ENCODE measurements at regions not wholly inside any gene's neighbourhood (a gene's known extent, or its start where the extent isn't known, plus 50 kb on each side); places are given as distances from the start of the nearest gene placed in this dataset.
"Not testable (repeated sequence)": the region's sequence is repeated elsewhere in the genome, so short reads cannot be mapped to it uniquely, and the experiment has no call there.

DNA sequence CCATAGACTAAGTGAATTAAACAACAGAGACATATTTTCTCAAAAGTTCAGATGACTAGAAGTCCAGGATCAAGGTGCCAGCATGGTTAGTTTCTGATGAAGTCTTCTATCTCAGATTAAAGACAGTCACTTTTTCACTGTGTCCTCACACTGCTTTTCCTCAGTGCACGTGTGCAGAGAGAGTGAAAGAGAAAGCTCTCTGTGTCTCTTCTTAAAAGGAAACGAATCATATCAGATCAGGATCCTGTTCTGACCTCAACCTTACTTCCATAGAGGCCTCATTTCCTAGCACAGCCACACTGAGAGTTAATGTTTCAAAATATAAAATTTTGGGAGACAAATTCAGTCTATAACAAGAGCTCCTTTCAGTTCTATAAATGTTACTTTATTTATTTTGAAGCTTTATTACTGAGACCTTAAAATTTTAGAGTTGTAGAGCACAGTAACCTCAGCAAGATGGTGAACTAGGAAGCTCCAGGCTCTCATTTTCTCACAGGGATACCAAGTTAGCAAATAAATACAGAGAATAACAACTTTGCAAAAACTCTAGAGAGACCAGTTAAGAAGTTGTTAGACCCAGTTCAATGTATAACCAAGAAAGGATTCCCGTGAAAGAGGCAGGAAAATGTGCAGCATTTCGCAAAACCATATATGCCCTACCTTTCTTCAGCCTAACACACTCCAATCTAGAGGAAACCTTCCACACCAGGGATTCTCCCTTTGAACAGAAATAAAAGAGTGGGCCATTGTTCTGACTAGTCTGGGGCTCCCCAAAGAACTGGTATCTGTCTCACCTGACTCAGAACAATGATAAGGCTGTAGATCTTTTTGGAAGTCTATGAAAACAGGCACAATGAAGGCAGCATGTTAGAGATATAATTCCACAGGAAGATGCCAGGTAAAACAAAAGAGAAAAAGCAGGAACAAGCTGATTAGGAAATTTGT lies 372.2 kb downstream of the MRPL39 start:
- Mint-ChIP-seq H3K27me3 (no peaks in the 10 kb centered on the region), H3K4me3 (no peak overlapping the region), H3K27ac (no peak overlapping the region), H3K9me3 (peaks cover 42% of the 10 kb centered on the region), H3K4me1 (ENCODE audit: low read depth) (no peaks in the 10 kb centered on the region), H3K36me3 (ENCODE audit: low read depth) (no peaks in the 10 kb centered on the region)
- intact Hi-C loops (cut with micrococcal nuclease), result no loop called here

DNA sequence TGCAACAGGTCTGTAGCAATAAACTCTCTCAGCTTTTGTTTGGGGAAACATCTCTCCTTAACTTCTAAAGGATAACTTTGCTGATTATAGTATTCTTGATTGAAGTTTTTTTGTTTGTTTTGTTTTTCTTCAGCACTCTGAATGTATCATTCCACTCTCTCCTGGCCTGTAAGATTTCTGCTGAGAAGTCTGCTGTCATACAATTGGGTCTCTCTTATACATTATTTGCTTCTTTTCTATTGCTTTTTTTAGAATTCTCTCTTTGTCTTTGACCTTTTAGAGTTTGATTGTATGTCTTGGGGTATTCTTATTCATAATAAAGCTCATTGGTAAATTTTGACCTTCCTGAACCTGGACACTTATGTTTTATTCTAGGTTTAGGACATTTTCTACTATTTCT lies 386.3 kb downstream of the MRPL39 start:
- Mint-ChIP-seq H3K4me3 (no peak overlapping the region), H3K9me3 (peaks cover 38% of the 10 kb centered on the region), H3K36me3 (ENCODE audit: low read depth) (no peaks in the 10 kb centered on the region), H3K27me3 (no peaks in the 10 kb centered on the region), H3K4me1 (ENCODE audit: low read depth) (no peaks in the 10 kb centered on the region), H3K27ac (no peak overlapping the region)
- intact Hi-C loops (cut with micrococcal nuclease), result no loop called here

DNA sequence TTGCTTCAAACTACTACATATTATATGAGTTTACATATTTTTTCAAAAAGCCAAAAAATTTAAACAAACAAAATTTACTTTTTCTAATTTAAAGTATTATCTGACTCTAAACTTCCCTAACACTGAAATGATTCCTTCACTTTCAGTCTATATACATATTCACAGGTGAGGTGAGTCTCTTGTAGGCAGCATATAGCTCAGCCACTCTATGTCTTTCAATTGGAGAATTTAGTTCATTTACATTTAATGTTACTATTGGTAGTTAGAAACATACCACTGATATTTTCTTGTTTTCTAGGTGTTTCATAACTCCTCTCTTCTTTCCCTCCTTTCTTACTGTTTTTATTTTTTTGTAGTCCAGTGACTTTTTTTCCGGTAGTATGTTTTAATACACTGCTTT lies 387.1 kb downstream of the MRPL39 start:
- Mint-ChIP-seq H3K27me3 (no peaks in the 10 kb centered on the region), H3K4me3 (no peak overlapping the region), H3K4me1 (ENCODE audit: low read depth) (no peaks in the 10 kb centered on the region), H3K9me3 (peaks cover 38% of the 10 kb centered on the region), H3K27ac (no peak overlapping the region), H3K36me3 (ENCODE audit: low read depth) (no peaks in the 10 kb centered on the region)
- intact Hi-C loops (cut with micrococcal nuclease), result no loop called here

DNA sequence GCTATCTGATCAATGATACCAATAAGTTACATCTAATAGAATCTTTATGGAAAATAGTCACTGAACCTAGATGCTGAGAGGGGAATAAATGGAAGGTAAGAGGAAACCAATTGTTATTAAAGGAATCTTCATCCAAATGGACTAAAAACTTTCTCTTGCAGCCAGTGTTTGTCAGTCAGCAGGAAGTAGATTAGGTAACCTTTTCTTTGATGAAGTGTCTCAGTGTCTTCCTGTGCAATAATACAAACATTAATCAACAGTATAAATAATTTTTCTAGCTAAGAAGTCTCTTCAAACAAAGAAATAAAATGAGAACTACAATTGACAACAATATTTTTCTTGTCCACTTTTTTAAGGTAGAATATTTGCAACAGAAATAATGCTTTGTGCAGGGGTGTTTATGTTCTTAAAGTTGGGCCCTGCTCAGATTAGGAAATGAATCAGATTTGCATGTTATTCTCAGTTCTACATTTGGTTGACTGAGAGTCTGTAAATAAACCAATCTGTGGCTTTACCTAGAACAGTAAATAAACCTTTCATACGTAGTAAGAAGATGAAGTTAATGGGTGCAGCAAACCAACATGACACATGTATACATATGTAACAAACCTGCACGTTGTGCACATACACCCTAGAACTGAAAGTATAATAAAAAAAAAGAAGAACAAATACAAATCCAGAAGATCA lies 391.4 kb downstream of the MRPL39 start:
- intact Hi-C loops (cut with micrococcal nuclease), result no loop called here
- Mint-ChIP-seq H3K4me1 (ENCODE audit: low read depth) (no peaks in the 10 kb centered on the region), H3K4me3 (no peak overlapping the region), H3K27me3 (no peaks in the 10 kb centered on the region), H3K27ac (no peak overlapping the region), H3K9me3 (peaks cover 28% of the 10 kb centered on the region), H3K36me3 (ENCODE audit: low read depth) (no peaks in the 10 kb centered on the region)

DNA sequence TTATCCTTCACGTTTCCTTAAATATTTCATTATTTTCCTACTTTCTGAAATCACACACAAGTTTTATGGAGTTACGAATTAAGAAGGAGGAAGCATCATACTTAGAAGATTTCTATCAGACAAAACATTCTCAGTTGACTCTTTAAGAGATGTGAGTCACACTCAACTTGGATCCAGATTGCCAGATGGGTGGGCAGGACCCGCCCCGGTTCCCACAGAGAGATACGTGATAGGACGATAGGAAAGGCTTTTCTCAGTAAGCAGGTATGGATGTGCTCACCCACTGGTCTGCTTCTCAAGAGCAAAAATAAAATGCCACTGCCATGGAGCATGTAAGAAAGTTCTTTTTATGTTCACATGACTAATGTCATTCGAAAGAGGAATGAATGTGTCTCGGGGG lies 392.6 kb downstream of the MRPL39 start:
- intact Hi-C loops (cut with micrococcal nuclease), result no loop called here
- H3K4me1 Mint-ChIP-seq (ENCODE audit: low read depth), result no peaks in the 10 kb centered on the region
- H3K27me3 Mint-ChIP-seq, result no peaks in the 10 kb centered on the region
- no peak overlapping the region for H3K4me3 Mint-ChIP-seq
- H3K36me3 Mint-ChIP-seq (ENCODE audit: low read depth), result no peaks in the 10 kb centered on the region
- peaks cover 16% of the 10 kb centered on the region for H3K9me3 Mint-ChIP-seq
- no peak overlapping the region for H3K27ac Mint-ChIP-seq

DNA sequence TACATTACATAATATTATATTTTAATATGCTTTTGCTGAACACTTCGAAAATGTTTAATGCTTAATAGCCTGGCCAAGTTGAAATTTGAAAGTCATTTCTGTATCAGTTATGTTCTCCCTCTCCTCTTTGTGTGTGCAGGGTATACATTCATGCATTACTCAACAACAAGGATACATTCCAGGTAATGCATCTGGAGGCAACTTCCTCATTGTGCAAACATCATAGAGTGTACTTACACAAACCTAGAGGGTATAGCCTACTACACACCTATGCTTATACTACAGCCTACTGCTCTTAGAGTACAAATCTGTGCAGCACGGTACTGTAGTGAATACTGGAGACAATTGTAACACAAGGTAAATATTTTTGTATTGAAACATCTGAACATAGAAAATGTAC lies 407.3 kb downstream of the MRPL39 start:
- peaks cover 27% of the 10 kb centered on the region for H3K9me3 Mint-ChIP-seq
- H3K27me3 Mint-ChIP-seq, result no peaks in the 10 kb centered on the region
- H3K4me3 Mint-ChIP-seq, result no peak overlapping the region
- no peaks in the 10 kb centered on the region for H3K4me1 Mint-ChIP-seq (ENCODE audit: low read depth)
- H3K27ac Mint-ChIP-seq, result no peak overlapping the region
- H3K36me3 Mint-ChIP-seq (ENCODE audit: low read depth), result no peaks in the 10 kb centered on the region
- intact Hi-C loops (cut with micrococcal nuclease), result no loop called here

DNA sequence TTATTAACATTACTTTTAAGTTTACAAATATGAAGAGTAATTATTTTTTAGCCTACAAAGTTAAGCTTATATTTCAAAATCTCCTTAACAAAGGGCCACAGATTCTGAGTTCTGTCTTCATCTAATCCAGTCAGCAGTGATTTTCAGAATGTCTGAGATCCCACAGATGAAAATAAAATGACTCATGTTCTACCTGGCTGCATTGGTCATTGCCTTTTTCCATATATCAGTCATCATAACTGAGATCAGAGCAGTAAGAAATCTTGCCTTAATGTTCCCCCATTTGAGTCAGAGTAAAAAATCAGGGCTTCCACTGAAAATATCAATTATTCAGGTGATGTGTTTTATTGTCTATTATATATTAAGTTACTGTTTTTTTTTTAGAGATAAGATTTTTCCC lies 416.1 kb downstream of the MRPL39 start:
- intact Hi-C loops (cut with micrococcal nuclease), result no loop called here
- H3K27me3 Mint-ChIP-seq, result no peaks in the 10 kb centered on the region
- peaks cover 6% of the 10 kb centered on the region for H3K9me3 Mint-ChIP-seq
- H3K36me3 Mint-ChIP-seq (ENCODE audit: low read depth), result no peaks in the 10 kb centered on the region
- no peaks in the 10 kb centered on the region for H3K4me1 Mint-ChIP-seq (ENCODE audit: low read depth)
- H3K27ac Mint-ChIP-seq, result no peak overlapping the region
- no peak overlapping the region for H3K4me3 Mint-ChIP-seq

DNA sequence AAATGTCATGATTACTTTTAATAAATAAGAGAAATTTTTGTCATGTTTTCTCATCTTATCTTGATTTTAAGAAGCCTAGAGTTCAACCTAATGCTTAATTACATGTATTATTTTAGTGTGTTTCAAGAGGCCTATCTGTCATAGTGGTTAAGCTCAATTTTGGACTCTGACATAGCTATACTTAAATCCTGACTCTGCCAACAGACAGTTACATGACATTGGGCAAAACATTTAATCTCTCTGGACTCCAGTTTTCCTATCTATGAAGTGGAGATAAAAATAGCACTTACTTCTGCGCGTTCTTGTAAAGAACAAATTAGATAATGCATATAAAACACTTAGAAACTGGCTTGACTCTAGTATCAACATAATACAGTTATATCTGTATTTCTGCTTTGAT lies 417.8 kb downstream of the MRPL39 start:
- intact Hi-C loops (cut with micrococcal nuclease), result no loop called here
- Mint-ChIP-seq H3K4me1 (ENCODE audit: low read depth) (no peaks in the 10 kb centered on the region), H3K36me3 (ENCODE audit: low read depth) (no peaks in the 10 kb centered on the region), H3K27ac (no peak overlapping the region), H3K27me3 (no peaks in the 10 kb centered on the region), H3K9me3 (no peaks in the 10 kb centered on the region), H3K4me3 (no peak overlapping the region)

DNA sequence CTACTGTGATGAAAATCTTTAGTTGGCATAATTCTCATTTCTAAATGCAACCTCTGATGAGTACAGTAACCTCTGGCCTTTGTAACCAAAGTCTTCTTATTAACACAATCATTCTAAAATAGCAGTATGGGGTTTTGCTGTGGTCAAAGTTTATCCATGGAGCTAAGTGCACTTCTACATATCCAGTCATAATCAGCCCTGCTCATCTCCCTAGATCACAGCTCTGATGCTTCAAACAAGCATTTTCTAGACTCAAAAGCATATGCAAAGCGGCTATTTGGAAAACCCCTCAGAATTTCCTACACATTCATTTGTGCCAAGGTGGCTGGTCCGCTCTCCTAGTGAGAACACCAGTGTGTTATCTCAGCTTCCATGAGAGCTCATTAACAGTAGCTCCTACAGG lies 418.6 kb downstream of the MRPL39 start:
- Mint-ChIP-seq H3K4me1 (ENCODE audit: low read depth) (no peaks in the 10 kb centered on the region), H3K9me3 (no peaks in the 10 kb centered on the region), H3K36me3 (ENCODE audit: low read depth) (no peaks in the 10 kb centered on the region), H3K27ac (no peak overlapping the region), H3K4me3 (no peak overlapping the region), H3K27me3 (no peaks in the 10 kb centered on the region)
- intact Hi-C loops (cut with micrococcal nuclease), result no loop called here

DNA sequence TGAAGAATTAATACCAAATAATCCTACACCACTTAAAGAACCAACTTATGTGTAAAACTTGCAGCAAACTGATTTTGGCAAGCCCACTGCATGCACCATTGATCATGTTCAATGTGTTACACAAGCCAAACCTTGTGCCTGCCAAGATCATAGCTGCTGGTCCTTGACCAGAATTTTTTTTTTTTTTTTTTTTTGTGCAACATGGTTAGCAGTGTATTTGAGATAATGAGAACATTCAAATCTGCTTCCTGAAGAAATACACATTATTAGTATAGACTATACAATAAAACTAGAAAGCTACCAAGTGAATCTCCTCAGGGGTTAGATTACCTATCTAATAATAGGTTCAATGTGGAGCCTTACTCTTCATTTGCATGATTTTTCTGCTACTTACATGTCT lies 421.0 kb downstream of the MRPL39 start:
- no peaks in the 10 kb centered on the region for H3K4me1 Mint-ChIP-seq (ENCODE audit: low read depth)
- peaks cover 2% of the 10 kb centered on the region for H3K9me3 Mint-ChIP-seq
- H3K36me3 Mint-ChIP-seq (ENCODE audit: low read depth), result no peaks in the 10 kb centered on the region
- H3K27me3 Mint-ChIP-seq, result no peaks in the 10 kb centered on the region
- H3K4me3 Mint-ChIP-seq, result no peak overlapping the region
- intact Hi-C loops (cut with micrococcal nuclease), result no loop called here
- no peak overlapping the region for H3K27ac Mint-ChIP-seq

DNA sequence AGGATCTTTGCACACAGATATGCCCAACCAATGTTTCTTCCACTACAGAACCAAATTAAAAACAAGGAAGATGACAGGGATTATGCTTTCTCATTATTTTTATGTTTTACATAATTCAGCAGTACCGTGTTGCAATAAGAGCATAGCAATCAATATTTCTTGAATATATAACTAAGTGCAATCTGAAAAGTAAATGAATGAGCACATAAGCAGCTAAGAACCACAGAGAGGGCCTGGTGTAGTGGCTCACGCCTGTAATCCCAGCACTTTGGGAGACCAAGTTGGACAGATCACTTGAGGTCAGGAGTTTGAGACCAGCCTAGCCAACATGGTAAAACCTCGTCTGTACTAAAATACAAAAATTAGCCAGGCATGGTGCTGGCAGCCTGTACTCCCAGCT lies 423.7 kb downstream of the MRPL39 start:
- Mint-ChIP-seq H3K4me1 (ENCODE audit: low read depth) (peaks cover 6% of the 10 kb centered on the region), H3K36me3 (ENCODE audit: low read depth) (no peaks in the 10 kb centered on the region), H3K9me3 (peaks cover 14% of the 10 kb centered on the region), H3K27me3 (no peaks in the 10 kb centered on the region), H3K27ac (no peak overlapping the region), H3K4me3 (no peak overlapping the region)
- intact Hi-C loops (cut with micrococcal nuclease), result no loop called here

DNA sequence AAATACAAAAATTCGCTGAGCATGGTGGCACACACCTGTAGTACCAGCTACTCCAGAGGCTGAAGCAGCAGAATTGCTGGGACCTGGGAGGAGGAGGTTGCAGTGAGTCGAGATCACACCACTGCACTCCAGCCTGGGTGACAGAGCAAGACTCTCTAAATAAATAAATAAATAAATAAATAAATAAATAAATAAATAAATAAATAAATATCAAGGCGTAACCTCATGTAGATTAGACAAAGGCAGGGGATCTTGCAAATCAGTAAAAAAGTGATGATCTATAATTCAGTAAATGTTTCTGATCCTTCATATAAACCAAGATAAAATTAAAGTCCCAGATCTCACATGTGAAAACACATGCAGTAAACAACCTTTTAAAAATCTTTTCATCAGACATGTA lies 425.6 kb downstream of the MRPL39 start:
- H3K4me1 Mint-ChIP-seq (ENCODE audit: low read depth); intact Hi-C loops (cut with micrococcal nuclease); H3K36me3 Mint-ChIP-seq (ENCODE audit: low read depth); H3K27ac Mint-ChIP-seq; H3K4me3 Mint-ChIP-seq; H3K27me3 Mint-ChIP-seq: not testable (repeated sequence)
- peaks cover 14% of the 10 kb centered on the region for H3K9me3 Mint-ChIP-seq

DNA sequence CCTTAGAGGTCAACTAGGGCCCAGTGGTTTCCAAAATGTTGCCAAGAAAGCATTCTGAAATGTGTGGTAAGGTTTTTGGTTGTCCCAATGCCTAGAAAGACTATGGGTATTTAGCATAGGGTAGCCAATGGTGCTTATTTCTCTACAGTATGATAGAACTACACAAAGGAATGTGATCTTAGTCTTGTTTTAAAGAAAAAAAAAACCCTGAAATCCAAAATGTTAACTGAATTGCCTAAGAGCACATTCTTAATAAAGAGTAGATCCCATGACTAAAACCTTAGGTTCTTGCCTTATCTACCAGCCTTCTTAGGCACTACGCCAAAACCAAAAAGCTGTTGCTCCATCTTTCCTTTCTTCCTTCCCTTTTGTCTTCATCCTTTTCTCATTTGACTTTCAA lies 428.2 kb downstream of the MRPL39 start:
- H3K27ac Mint-ChIP-seq, result no peak overlapping the region
- peaks cover 14% of the 10 kb centered on the region for H3K9me3 Mint-ChIP-seq
- no peaks in the 10 kb centered on the region for H3K36me3 Mint-ChIP-seq (ENCODE audit: low read depth)
- H3K4me1 Mint-ChIP-seq (ENCODE audit: low read depth), result peaks cover 6% of the 10 kb centered on the region
- intact Hi-C loops (cut with micrococcal nuclease), result no loop called here
- no peaks in the 10 kb centered on the region for H3K27me3 Mint-ChIP-seq
- H3K4me3 Mint-ChIP-seq, result no peak overlapping the region

DNA sequence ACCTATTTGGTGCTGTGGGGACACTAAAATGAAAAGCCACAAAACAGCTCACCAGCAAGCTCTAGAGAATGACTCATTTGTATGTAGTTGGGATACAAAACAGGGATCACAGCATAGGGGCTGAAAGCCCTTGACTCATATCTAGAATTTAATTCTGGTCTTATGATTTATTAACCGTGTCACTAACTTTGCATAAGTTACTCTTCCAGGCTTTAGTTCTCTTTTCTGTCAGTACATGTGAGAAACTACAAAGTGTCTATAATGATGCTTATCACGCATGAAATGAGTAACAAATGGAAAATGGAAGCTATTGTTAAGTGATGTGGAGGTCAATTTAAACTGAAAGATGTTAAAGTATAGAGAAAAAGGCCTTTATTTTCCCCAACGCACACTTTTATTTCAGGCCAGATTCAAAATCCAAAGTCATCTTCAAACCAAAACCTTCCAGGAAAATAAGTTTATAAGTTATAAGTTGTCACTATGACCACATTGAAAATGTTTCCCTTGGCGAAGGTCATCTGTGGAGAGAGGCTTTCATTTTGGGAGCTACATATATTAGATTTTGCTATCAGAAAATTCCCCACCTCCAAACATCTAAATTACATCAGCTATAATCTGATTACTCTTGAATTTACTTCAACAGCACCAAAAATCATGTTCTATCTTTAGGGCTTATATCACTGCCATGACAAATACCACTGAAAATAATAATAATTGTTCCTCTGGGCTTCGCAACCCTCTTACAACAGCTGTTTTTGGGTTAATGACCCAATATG lies 430.5 kb downstream of the MRPL39 start:
- H3K27ac Mint-ChIP-seq, result no peak overlapping the region
- intact Hi-C loops (cut with micrococcal nuclease), result no loop called here
- H3K27me3 Mint-ChIP-seq, result no peaks in the 10 kb centered on the region
- peaks cover 6% of the 10 kb centered on the region for H3K4me1 Mint-ChIP-seq (ENCODE audit: low read depth)
- no peaks in the 10 kb centered on the region for H3K36me3 Mint-ChIP-seq (ENCODE audit: low read depth)
- H3K4me3 Mint-ChIP-seq, result no peak overlapping the region
- peaks cover 14% of the 10 kb centered on the region for H3K9me3 Mint-ChIP-seq

Measured in dendritic cell treated with granulocyte-macrophage colony-stimulating factor and Interleukin-4, amounts not matched to agents 40 ng/mL and 50 ng/mL, for 4 days (primary cell).